Gastrocnemius medialis (tissue), 4 donors: ENCODE measurements at regions not wholly inside any gene's neighbourhood (a gene's known extent, or its start where the extent isn't known, plus 50 kb on each side); places are given as distances from the start of the nearest gene placed in this dataset.

ENCODE experiments used
- POLR2A ChIP-seq, 2 donors: fragments of 450-650 bp; IDR thresholded peaks; one replicate each; pipeline ENCODE4 v1.6.1; 2017; ENCODE audit warnings: antibody characterized with exemption in 2 of 2, mild to moderate bottlenecking in 2 of 2, moderate library complexity in 2 of 2
- TF ChIP-seq, protein P1 (sequence below), 5 experiments: fragments of 450-650 bp in 3 of 5; fragments of 200-600 bp in 2 of 5; sonication (generic) in 2 of 5; IDR thresholded peaks in 4 of 5; conservative IDR thresholded peaks in 1 of 5; 1 replicate in 4 of 5; 2 replicates in 1 of 5; pipeline ENCODE4 v1.5.1; 2016 to 2019; ENCODE audit warnings: antibody characterized with exemption in 5 of 5, mild to moderate bottlenecking in 3 of 5, moderate library complexity in 3 of 5

DNA sequence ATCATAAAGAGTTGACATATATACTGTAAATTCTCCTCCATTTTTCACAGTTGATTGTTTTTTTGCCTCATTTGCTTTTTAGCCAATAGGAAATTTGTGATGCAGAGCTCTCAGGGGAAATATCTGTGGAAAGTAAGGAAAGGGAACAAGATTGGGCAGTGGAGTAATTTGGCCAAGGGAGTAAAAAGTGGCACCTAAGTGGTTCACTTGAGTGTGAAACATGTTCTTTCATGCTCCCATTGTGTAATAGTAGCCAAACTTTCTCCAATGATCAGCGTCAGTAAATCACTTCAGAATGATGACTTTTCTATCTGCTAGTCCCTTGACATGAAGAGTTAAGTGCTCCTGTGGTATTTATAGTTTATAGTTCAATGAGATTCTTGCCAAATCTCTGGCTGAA is 141.9 kb upstream of the KCNJ3 start:
- TF ChIP-seq, protein P1, sequence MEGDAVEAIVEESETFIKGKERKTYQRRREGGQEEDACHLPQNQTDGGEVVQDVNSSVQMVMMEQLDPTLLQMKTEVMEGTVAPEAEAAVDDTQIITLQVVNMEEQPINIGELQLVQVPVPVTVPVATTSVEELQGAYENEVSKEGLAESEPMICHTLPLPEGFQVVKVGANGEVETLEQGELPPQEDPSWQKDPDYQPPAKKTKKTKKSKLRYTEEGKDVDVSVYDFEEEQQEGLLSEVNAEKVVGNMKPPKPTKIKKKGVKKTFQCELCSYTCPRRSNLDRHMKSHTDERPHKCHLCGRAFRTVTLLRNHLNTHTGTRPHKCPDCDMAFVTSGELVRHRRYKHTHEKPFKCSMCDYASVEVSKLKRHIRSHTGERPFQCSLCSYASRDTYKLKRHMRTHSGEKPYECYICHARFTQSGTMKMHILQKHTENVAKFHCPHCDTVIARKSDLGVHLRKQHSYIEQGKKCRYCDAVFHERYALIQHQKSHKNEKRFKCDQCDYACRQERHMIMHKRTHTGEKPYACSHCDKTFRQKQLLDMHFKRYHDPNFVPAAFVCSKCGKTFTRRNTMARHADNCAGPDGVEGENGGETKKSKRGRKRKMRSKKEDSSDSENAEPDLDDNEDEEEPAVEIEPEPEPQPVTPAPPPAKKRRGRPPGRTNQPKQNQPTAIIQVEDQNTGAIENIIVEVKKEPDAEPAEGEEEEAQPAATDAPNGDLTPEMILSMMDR (IDR thresholded peaks at IDR 0.05 in 4 of 5, conservative IDR thresholded peaks at IDR 0.05 in 1 of 5): no peak
- no peak for TF ChIP-seq POLR2A (IDR thresholded peaks at IDR 0.05)
